Liver (tissue), 8 donors: ENCODE measurements at regions not wholly inside any gene's neighbourhood (a gene's known extent, or its start where the extent isn't known, plus 50 kb on each side); places are given as distances from the start of the nearest gene placed in this dataset.

Experiments
- DNase-seq: peaks from one replicate; pipeline ENCODE4 v3.0.0-alpha.2; 2017; ENCODE audit warnings: low spot score
- H3K27ac ChIP-seq, 2 donors: one replicate each; pipeline ENCODE4 v1.7.0; 2013; ENCODE audit warnings: inconsistent platforms in 2 of 2, low read length in 2 of 2, control low read depth in 1 of 2, low read depth in 1 of 2, mild to moderate bottlenecking in 1 of 2
- H3K27me3 ChIP-seq, 4 donors: one replicate each; pipeline versions ENCODE4 v1.6.1 to v1.7.0; 2013; ENCODE audit warnings: low read length in 3 of 4, inconsistent platforms in 1 of 4, mild to moderate bottlenecking in 1 of 4, moderate library complexity in 1 of 4; ENCODE audit not compliant: control insufficient read depth in 4 of 4, insufficient read depth in 4 of 4
- H3K36me3 ChIP-seq, 4 donors: one replicate each; pipeline versions ENCODE4 v1.6.1 to v1.7.0; 2013; ENCODE audit warnings: low read length in 3 of 4, mild to moderate bottlenecking in 3 of 4, low read depth in 1 of 4, moderate library complexity in 1 of 4; ENCODE audit not compliant: control insufficient read depth in 4 of 4, insufficient read depth in 3 of 4
- H3K4me1 ChIP-seq, 4 donors: one replicate each; pipeline versions ENCODE4 v1.6.1 to v1.7.0; 2013; ENCODE audit warnings: low read length in 3 of 4, mild to moderate bottlenecking in 3 of 4, moderate library complexity in 1 of 4; ENCODE audit not compliant: control insufficient read depth in 4 of 4, insufficient read depth in 4 of 4
- H3K4me3 ChIP-seq, 3 donors: one replicate each; pipeline versions ENCODE4 v1.6.1 to v1.7.0; 2013; ENCODE audit warnings: low read length in 3 of 3, control low read depth in 1 of 3, low read depth in 1 of 3, mild to moderate bottlenecking in 1 of 3
- H3K9ac ChIP-seq, 2 donors: one replicate each; pipeline ENCODE4 v1.7.0; 2013; ENCODE audit warnings: low read length in 2 of 2, mild to moderate bottlenecking in 2 of 2, moderate library complexity in 2 of 2, control low read depth in 1 of 2, low read depth in 1 of 2
- H3K9me3 ChIP-seq, 4 donors: one replicate each; pipeline versions ENCODE4 v1.6.1 to v1.7.0; 2013; ENCODE audit warnings: low read length in 3 of 4; ENCODE audit not compliant: control insufficient read depth in 4 of 4
- EGR1 ChIP-seq, 2 donors: IDR thresholded peaks; 2 replicates each; pipeline ENCODE4 v1.6.1; 2016 to 2018; ENCODE audit warnings: antibody characterized with exemption in 2 of 2, low read depth in 2 of 2
- FOXA1 ChIP-seq: IDR thresholded peaks from 2 replicates; pipeline ENCODE4 v1.6.1; 2016; ENCODE audit warnings: antibody characterized with exemption
- FOXA2 ChIP-seq: IDR thresholded peaks from 2 replicates; pipeline ENCODE4 v1.6.1; 2016; ENCODE audit warnings: antibody characterized with exemption
- GABPA ChIP-seq, 2 donors: IDR thresholded peaks in 1 of 2; conservative IDR thresholded peaks in 1 of 2; 2 replicates each; pipeline ENCODE4 v1.6.1; 2016; ENCODE audit warnings: antibody characterized with exemption in 2 of 2, mild to moderate bottlenecking in 1 of 2, moderate library complexity in 1 of 2
- HNF4A ChIP-seq, 2 donors: conservative IDR thresholded peaks; 2 replicates each; pipeline ENCODE4 v1.6.1; 2016; ENCODE audit warnings: antibody characterized with exemption in 2 of 2, mild to moderate bottlenecking in 2 of 2
- HNF4G ChIP-seq: IDR thresholded peaks from 2 replicates; pipeline ENCODE4 v1.6.1; 2016; ENCODE audit warnings: antibody characterized with exemption
- JUND ChIP-seq, 2 donors: IDR thresholded peaks; 2 replicates each; pipeline ENCODE4 v1.6.1; 2016; ENCODE audit warnings: antibody characterized with exemption in 2 of 2
- NR2F2 ChIP-seq: IDR thresholded peaks from 2 replicates; pipeline ENCODE4 v1.6.1; 2016; ENCODE audit warnings: antibody characterized with exemption
- RAD21 ChIP-seq, 2 donors: IDR thresholded peaks; 2 replicates each; pipeline ENCODE4 v1.6.1; 2016; ENCODE audit warnings: antibody characterized with exemption in 2 of 2, mild to moderate bottlenecking in 2 of 2
- RXRA ChIP-seq, 2 donors: IDR thresholded peaks; 2 replicates each; pipeline ENCODE4 v1.6.1; 2017 to 2018; ENCODE audit warnings: antibody characterized with exemption in 2 of 2, mild to moderate bottlenecking in 1 of 2
- SP1 ChIP-seq: IDR thresholded peaks from 2 replicates; pipeline ENCODE4 v1.6.1; 2018; ENCODE audit warnings: antibody characterized with exemption, mild to moderate bottlenecking
- TAF1 ChIP-seq: conservative IDR thresholded peaks from 2 replicates; pipeline ENCODE4 v1.6.1; 2016; ENCODE audit warnings: antibody characterized with exemption, mild to moderate bottlenecking
- YY1 ChIP-seq: IDR thresholded peaks from 2 replicates; pipeline ENCODE4 v1.6.1; 2016; ENCODE audit warnings: antibody characterized with exemption, mild to moderate bottlenecking
- ZBTB33 ChIP-seq: IDR thresholded peaks from 2 replicates; pipeline ENCODE4 v1.6.1; 2016; ENCODE audit warnings: antibody characterized with exemption
- WGBS: extraction: QIAGEN DNeasy Blood & Tissue Kit; methylation state at CpG from one replicate; pipeline ENCODE4 v1.1.7; 2013; 5-methylcytosine and 5-hydroxymethylcytosine counted together
- TF ChIP-seq, protein P1 (sequence below): IDR thresholded peaks from 2 replicates; pipeline ENCODE4 v1.6.1; 2016; ENCODE audit warnings: antibody characterized with exemption, mild to moderate bottlenecking
- TF ChIP-seq, protein P2 (sequence below): IDR thresholded peaks from 2 replicates; pipeline ENCODE4 v1.6.1; 2016; ENCODE audit warnings: antibody characterized with exemption
- TF ChIP-seq, protein P3 (sequence below): fragments of 150-350 bp; IDR thresholded peaks from 2 replicates; pipeline ENCODE4 v1.5.1; 2017; ENCODE audit warnings: improper control_type of control experiment, low read depth, low read length; ENCODE audit not compliant: missing input control
- TF ChIP-seq, protein P4 (sequence below): IDR thresholded peaks from 2 replicates; pipeline ENCODE4 v1.6.1; 2016; ENCODE audit warnings: antibody characterized with exemption
- donor health status: healthy.
- donor health status: healthy.
- donor health status: healthy.
- donor health status: healthy.
- donor health status: healthy.

GRCh38 chr20:55153001-55153645 lies 677.7 kb downstream of the DOK5 start:
- Histone ChIP-seq H3K4me3 (no peak overlapping the region), H3K9ac (no peak overlapping the region), H3K9me3 (no peaks in the 10 kb centered on the region), H3K4me1 (no peaks in the 10 kb centered on the region), H3K36me3 (no peaks in the 10 kb centered on the region), H3K27ac (no peak overlapping the region), H3K27me3 (no peaks in the 10 kb centered on the region)
- DNase-seq = no peak
- 58% methylated on average over 3 of the region's 3 CpGs for WGBS
- no peak for TF ChIP-seq FOXA2
- TF ChIP-seq RXRA (IDR thresholded peaks at IDR 0.05) = no peak
- TF ChIP-seq, protein P1, sequence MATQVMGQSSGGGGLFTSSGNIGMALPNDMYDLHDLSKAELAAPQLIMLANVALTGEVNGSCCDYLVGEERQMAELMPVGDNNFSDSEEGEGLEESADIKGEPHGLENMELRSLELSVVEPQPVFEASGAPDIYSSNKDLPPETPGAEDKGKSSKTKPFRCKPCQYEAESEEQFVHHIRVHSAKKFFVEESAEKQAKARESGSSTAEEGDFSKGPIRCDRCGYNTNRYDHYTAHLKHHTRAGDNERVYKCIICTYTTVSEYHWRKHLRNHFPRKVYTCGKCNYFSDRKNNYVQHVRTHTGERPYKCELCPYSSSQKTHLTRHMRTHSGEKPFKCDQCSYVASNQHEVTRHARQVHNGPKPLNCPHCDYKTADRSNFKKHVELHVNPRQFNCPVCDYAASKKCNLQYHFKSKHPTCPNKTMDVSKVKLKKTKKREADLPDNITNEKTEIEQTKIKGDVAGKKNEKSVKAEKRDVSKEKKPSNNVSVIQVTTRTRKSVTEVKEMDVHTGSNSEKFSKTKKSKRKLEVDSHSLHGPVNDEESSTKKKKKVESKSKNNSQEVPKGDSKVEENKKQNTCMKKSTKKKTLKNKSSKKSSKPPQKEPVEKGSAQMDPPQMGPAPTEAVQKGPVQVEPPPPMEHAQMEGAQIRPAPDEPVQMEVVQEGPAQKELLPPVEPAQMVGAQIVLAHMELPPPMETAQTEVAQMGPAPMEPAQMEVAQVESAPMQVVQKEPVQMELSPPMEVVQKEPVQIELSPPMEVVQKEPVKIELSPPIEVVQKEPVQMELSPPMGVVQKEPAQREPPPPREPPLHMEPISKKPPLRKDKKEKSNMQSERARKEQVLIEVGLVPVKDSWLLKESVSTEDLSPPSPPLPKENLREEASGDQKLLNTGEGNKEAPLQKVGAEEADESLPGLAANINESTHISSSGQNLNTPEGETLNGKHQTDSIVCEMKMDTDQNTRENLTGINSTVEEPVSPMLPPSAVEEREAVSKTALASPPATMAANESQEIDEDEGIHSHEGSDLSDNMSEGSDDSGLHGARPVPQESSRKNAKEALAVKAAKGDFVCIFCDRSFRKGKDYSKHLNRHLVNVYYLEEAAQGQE = no peak
- TF ChIP-seq ZBTB33 = no peak
- TF ChIP-seq YY1 = no peak
- no peak for TF ChIP-seq TAF1
- no peak for TF ChIP-seq HNF4A (conservative IDR thresholded peaks at IDR 0.05)
- no peak for TF ChIP-seq EGR1 (IDR thresholded peaks at IDR 0.05; ENCODE audit: low read depth in 2 of 2)
- TF ChIP-seq, protein P2, sequence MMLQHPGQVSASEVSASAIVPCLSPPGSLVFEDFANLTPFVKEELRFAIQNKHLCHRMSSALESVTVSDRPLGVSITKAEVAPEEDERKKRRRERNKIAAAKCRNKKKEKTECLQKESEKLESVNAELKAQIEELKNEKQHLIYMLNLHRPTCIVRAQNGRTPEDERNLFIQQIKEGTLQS = no peak
- TF ChIP-seq SP1 = no peak
- TF ChIP-seq FOXA1 = no peak
- no peak for TF ChIP-seq JUND (IDR thresholded peaks at IDR 0.05)
- TF ChIP-seq HNF4G = no peak
- TF ChIP-seq NR2F2 = no peak

- WGBS = 12% methylated on average over 4 of the region's 4 CpGs
- no peaks in the 10 kb centered on the region for H3K36me3 ChIP-seq
- TF ChIP-seq RAD21 (IDR thresholded peaks at IDR 0.05) = no peak
- no peak for TF ChIP-seq HNF4A (conservative IDR thresholded peaks at IDR 0.05)
- TF ChIP-seq GABPA (IDR thresholded peaks at IDR 0.05 in 1 of 2, conservative IDR thresholded peaks at IDR 0.05 in 1 of 2) = no peak
- no peak for TF ChIP-seq RXRA (IDR thresholded peaks at IDR 0.05)
- no peak for TF ChIP-seq FOXA2
- no peak for TF ChIP-seq SP1
- no peak for TF ChIP-seq EGR1 (IDR thresholded peaks at IDR 0.05; ENCODE audit: low read depth in 2 of 2)
- TF ChIP-seq NR2F2 = no peak
- TF ChIP-seq HNF4G = no peak
- TF ChIP-seq, protein P2 = no peak
- TF ChIP-seq, protein P3, sequence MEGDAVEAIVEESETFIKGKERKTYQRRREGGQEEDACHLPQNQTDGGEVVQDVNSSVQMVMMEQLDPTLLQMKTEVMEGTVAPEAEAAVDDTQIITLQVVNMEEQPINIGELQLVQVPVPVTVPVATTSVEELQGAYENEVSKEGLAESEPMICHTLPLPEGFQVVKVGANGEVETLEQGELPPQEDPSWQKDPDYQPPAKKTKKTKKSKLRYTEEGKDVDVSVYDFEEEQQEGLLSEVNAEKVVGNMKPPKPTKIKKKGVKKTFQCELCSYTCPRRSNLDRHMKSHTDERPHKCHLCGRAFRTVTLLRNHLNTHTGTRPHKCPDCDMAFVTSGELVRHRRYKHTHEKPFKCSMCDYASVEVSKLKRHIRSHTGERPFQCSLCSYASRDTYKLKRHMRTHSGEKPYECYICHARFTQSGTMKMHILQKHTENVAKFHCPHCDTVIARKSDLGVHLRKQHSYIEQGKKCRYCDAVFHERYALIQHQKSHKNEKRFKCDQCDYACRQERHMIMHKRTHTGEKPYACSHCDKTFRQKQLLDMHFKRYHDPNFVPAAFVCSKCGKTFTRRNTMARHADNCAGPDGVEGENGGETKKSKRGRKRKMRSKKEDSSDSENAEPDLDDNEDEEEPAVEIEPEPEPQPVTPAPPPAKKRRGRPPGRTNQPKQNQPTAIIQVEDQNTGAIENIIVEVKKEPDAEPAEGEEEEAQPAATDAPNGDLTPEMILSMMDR = no peak
- TF ChIP-seq, protein P1 = no peak
- no peak for TF ChIP-seq YY1
- TF ChIP-seq FOXA1 = no peak
- no peak for TF ChIP-seq JUND (IDR thresholded peaks at IDR 0.05)
- TF ChIP-seq, protein P4, sequence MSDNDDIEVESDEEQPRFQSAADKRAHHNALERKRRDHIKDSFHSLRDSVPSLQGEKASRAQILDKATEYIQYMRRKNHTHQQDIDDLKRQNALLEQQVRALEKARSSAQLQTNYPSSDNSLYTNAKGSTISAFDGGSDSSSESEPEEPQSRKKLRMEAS = no peak
Measured at GRCh38 chr20:55151171-55151570, 675.8 kb downstream of the DOK5 start.

More at GRCh38 chr20:55151171-55151570, 675.8 kb downstream of the DOK5 start:
- no peak overlapping the region for H3K27ac ChIP-seq
- no peaks in the 10 kb centered on the region for H3K9me3 ChIP-seq
- no peak overlapping the region for H3K9ac ChIP-seq
- no peak for DNase-seq
- no peaks in the 10 kb centered on the region for H3K4me1 ChIP-seq
- no peak overlapping the region for H3K4me3 ChIP-seq
- H3K27me3 ChIP-seq = no peaks in the 10 kb centered on the region
